Keratinocyte (primary cell): ENCODE measurements at regions not wholly inside any gene's neighbourhood (a gene's known extent, or its start where the extent isn't known, plus 50 kb on each side); places are given as distances from the start of the nearest gene placed in this dataset.

Experiments
- DNase-seq: peaks from one replicate; pipeline ENCODE4 v3.0.0-alpha.2; 2011; ENCODE audit warnings: low read depth, missing footprints, low spot score
- FAIRE-seq: peaks from 2 replicates; lab custom pipeline; 2011; peaks lifted over from hg19 to GRCh38; lab: Jason Lieb, UNC
- H2AFZ ChIP-seq: 2 replicates; pipeline ENCODE4 v1.6.0; 2012; ENCODE audit warnings: low read length, control low read depth, inconsistent platforms; ENCODE audit not compliant: control insufficient read depth
- H3K27ac ChIP-seq: 2 replicates; pipeline ENCODE4 v1.5.1; 2011; ENCODE audit warnings: low read length; ENCODE audit not compliant: control insufficient read depth, insufficient read depth
- H3K27me3 ChIP-seq: 3 replicates; pipeline ENCODE4 v1.6.0; 2011; ENCODE audit warnings: low read length; ENCODE audit not compliant: control insufficient read depth, insufficient read depth; ENCODE audit errors: extremely low read depth
- H3K36me3 ChIP-seq, 2 experiments: 2 replicates in 1 of 2; 3 replicates in 1 of 2; pipeline ENCODE4 v1.5.1; 2011; ENCODE audit warnings: low read length in 2 of 2, mild to moderate bottlenecking in 1 of 2; ENCODE audit not compliant: control insufficient read depth in 2 of 2, insufficient read depth in 2 of 2; ENCODE audit errors: extremely low read depth in 1 of 2
- H3K4me1 ChIP-seq: 3 replicates; pipeline ENCODE4 v1.5.1; 2011; ENCODE audit warnings: low read length; ENCODE audit not compliant: control insufficient read depth, insufficient read depth; ENCODE audit errors: extremely low read depth
- H3K4me2 ChIP-seq: 3 replicates; pipeline ENCODE4 v1.6.0; 2011; ENCODE audit warnings: low read depth, low read length; ENCODE audit not compliant: control insufficient read depth, insufficient read depth; ENCODE audit errors: extremely low read depth
- H3K4me3 ChIP-seq, 3 experiments: fragments of 200-600 bp in 1 of 3; sonication (generic) in 1 of 3; 2 replicates in 2 of 3; 3 replicates in 1 of 3; pipeline ENCODE4 v1.5.1; 2011 to 2016; ENCODE audit warnings: low read length in 3 of 3, mild to moderate bottlenecking in 3 of 3, control low read depth in 2 of 3, inconsistent platforms in 1 of 3, low read depth in 1 of 3, mixed read lengths in 1 of 3, mixed run types in 1 of 3, moderate library complexity in 1 of 3; ENCODE audit not compliant: control insufficient read depth in 2 of 3, insufficient read depth in 2 of 3; ENCODE audit errors: extremely low read depth in 1 of 3
- H3K79me2 ChIP-seq: 2 replicates; pipeline ENCODE4 v1.6.0; 2012; ENCODE audit warnings: low read length; ENCODE audit not compliant: control insufficient read depth, insufficient read depth
- H3K9ac ChIP-seq: 3 replicates; pipeline ENCODE4 v1.6.0; 2011; ENCODE audit warnings: low read length; ENCODE audit not compliant: control insufficient read depth, insufficient read depth; ENCODE audit errors: extremely low read depth
- H3K9me1 ChIP-seq: 3 replicates; pipeline ENCODE4 v1.6.0; 2011; ENCODE audit warnings: low read length; ENCODE audit not compliant: control insufficient read depth, insufficient read depth; ENCODE audit errors: extremely low read depth
- H3K9me3 ChIP-seq: 2 replicates; pipeline ENCODE4 v1.5.1; 2012; ENCODE audit warnings: low read depth, low read length; ENCODE audit not compliant: control insufficient read depth
- H4K20me1 ChIP-seq: 3 replicates; pipeline ENCODE4 v1.6.0; 2011; ENCODE audit warnings: low read length; ENCODE audit not compliant: control insufficient read depth, insufficient read depth; ENCODE audit errors: extremely low read depth
- EZH2 ChIP-seq: IDR thresholded peaks from one replicate; pipeline ENCODE4 v1.6.1; 2012; ENCODE audit warnings: inconsistent platforms, mild to moderate bottlenecking, low read length, moderate library complexity
- dilution Hi-C: fragments of 300-500 bp; cut with MboI; formaldehyde crosslinking; loops from one replicate; pipeline ENCODE4 v1.7.0; 2020; ENCODE audit warnings: low sequenced_read_pairs; ENCODE audit not compliant: extremely low pct_ligation_motif_present
- TF ChIP-seq, protein P1 (sequence below), 3 experiments: IDR thresholded peaks in 1 of 3; conservative IDR thresholded peaks in 1 of 3; optimal IDR thresholded peaks in 1 of 3; 2 replicates in 2 of 3; 3 replicates in 1 of 3; pipeline versions ENCODE3 to v1.5.1; 2011; ENCODE audit warnings: low read length in 3 of 3, mild to moderate bottlenecking in 3 of 3, moderate library complexity in 2 of 3, control low read depth in 1 of 3, inconsistent platforms in 1 of 3; ENCODE audit not compliant: insufficient read depth in 2 of 3; ENCODE audit errors: extremely low read depth in 1 of 3

DNA sequence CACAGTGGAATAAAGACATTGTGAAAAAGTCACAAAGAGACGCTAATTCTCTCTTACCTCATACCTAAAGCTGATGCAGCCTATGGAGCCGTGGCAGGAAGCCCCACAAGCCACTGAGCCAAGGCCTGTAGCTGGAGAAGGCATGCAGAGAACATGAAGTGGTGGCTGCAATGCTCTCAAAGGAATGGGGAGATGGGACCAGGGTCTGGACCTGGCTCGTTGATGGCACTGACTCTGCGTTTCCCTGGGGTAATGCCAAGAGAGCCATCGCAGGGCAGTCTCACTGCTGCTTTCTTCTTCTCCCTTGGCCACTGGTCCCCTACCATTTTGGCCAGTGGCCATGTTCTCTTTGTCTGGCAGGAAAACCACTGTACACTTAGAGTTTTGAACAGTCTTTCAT lies 329.9 kb upstream of the ZMIZ1 start:
- H3K9me3 ChIP-seq = no peaks in the 10 kb centered on the region
- no peak overlapping the region for H3K27ac ChIP-seq
- H3K9ac ChIP-seq = no peak overlapping the region
- no peak overlapping the region for H3K4me2 ChIP-seq
- H3K4me1 ChIP-seq = no peaks in the 10 kb centered on the region
- FAIRE-seq (no peak), DNase-seq (no peak)
- H3K9me1 ChIP-seq = no peaks in the 10 kb centered on the region
- no peaks in the 10 kb centered on the region for H3K36me3 ChIP-seq
- dilution Hi-C loops = no loop called here
- no peak for TF ChIP-seq EZH2
- TF ChIP-seq, protein P1, sequence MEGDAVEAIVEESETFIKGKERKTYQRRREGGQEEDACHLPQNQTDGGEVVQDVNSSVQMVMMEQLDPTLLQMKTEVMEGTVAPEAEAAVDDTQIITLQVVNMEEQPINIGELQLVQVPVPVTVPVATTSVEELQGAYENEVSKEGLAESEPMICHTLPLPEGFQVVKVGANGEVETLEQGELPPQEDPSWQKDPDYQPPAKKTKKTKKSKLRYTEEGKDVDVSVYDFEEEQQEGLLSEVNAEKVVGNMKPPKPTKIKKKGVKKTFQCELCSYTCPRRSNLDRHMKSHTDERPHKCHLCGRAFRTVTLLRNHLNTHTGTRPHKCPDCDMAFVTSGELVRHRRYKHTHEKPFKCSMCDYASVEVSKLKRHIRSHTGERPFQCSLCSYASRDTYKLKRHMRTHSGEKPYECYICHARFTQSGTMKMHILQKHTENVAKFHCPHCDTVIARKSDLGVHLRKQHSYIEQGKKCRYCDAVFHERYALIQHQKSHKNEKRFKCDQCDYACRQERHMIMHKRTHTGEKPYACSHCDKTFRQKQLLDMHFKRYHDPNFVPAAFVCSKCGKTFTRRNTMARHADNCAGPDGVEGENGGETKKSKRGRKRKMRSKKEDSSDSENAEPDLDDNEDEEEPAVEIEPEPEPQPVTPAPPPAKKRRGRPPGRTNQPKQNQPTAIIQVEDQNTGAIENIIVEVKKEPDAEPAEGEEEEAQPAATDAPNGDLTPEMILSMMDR (optimal IDR thresholded peaks at IDR 0.05 in 1 of 3, IDR thresholded peaks at IDR 0.05 in 1 of 3, conservative IDR thresholded peaks at IDR 0.05 in 1 of 3; ENCODE audit: extremely low read depth in 1 of 3, insufficient read depth in 2 of 3, low read length in 3 of 3) = no peak
- no peaks in the 10 kb centered on the region for H4K20me1 ChIP-seq
- H3K79me2 ChIP-seq = no peaks in the 10 kb centered on the region
- H3K27me3 ChIP-seq = peaks cover 2% of the 10 kb centered on the region
- no peak overlapping the region for H3K4me3 ChIP-seq
- no peak overlapping the region for H2AFZ ChIP-seq

DNA sequence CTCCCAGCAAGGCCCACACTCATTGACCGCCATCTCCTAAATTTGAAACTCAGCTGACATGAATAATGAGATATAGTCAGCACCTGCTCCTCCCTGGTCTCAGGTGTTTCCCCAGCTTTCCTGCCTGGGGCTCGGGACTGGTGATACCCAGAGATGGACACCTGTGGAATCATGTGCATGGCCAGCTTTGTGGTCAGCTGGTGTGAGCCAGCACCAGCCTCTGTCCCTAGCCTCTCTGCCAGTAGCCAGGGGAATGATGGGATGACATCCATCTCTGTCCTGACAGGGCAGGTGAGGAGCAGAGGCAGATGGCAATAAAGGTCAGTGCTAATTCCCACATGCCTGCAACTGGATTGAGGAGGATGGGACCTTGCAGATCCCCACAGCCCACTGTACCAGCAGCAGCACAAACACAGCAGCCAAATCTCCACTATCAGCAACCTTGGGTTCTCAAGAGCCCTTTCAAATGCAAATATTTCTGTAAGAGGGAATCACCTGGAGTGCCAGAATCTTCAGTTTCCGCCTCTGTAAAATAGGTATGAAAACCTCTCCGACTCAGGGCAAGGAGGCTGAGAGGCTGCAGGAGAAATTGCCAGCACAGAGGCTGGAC lies 329.2 kb upstream of the ZMIZ1 start:
- H3K36me3 ChIP-seq = no peaks in the 10 kb centered on the region
- H3K27me3 ChIP-seq = peaks cover 2% of the 10 kb centered on the region
- dilution Hi-C loops = no loop called here
- H4K20me1 ChIP-seq = no peaks in the 10 kb centered on the region
- no peak overlapping the region for H3K9ac ChIP-seq
- no peak overlapping the region for H2AFZ ChIP-seq
- FAIRE-seq = no peak
- H3K4me2 ChIP-seq = no peak overlapping the region
- H3K79me2 ChIP-seq = no peaks in the 10 kb centered on the region
- TF ChIP-seq EZH2 = no peak
- TF ChIP-seq, protein P1 (optimal IDR thresholded peaks at IDR 0.05 in 1 of 3, IDR thresholded peaks at IDR 0.05 in 1 of 3, conservative IDR thresholded peaks at IDR 0.05 in 1 of 3; ENCODE audit: extremely low read depth in 1 of 3, insufficient read depth in 2 of 3, low read length in 3 of 3) = no peak
- no peaks in the 10 kb centered on the region for H3K4me1 ChIP-seq
- no peak for DNase-seq
- no peak overlapping the region for H3K27ac ChIP-seq
- no peak overlapping the region for H3K4me3 ChIP-seq
- no peaks in the 10 kb centered on the region for H3K9me3 ChIP-seq
- H3K9me1 ChIP-seq = no peaks in the 10 kb centered on the region
